ENCODE measurements at regions not wholly inside any gene's neighbourhood (a gene's known extent, or its start where the extent isn't known, plus 50 kb on each side); places are given as distances from the start of the nearest gene placed in this dataset.

- TF ChIP-seq MYC (IDR thresholded peaks at IDR 0.05; ENCODE audit: low read depth, low read length) (no peak), MAX (IDR thresholded peaks at IDR 0.05; ENCODE audit: low read depth, low read length) (no peak), CTCF (IDR thresholded peaks at IDR 0.05; ENCODE audit: low read depth, low read length) (no peak), POLR2A (IDR thresholded peaks at IDR 0.05; ENCODE audit: extremely low read depth, insufficient read length) (no peak)
- no peak for DNase-seq (ENCODE audit: low read depth)
- no peak overlapping the region for H3K4me3 ChIP-seq (ENCODE audit: low read depth, low read length)
Observed at GRCh38 chr12:94026596-94026995, 121.8 kb upstream of the PLXNC1 start.

GRCh38 chr12:94027561-94027960 is 120.8 kb upstream of the PLXNC1 start:
- DNase-seq (ENCODE audit: low read depth), result no peak
- H3K4me3 ChIP-seq (ENCODE audit: low read depth, low read length), result no peak overlapping the region
- TF ChIP-seq CTCF (IDR thresholded peaks at IDR 0.05; ENCODE audit: low read depth, low read length) (no peak), POLR2A (IDR thresholded peaks at IDR 0.05; ENCODE audit: extremely low read depth, insufficient read length) (no peak), MYC (IDR thresholded peaks at IDR 0.05; ENCODE audit: low read depth, low read length) (no peak), MAX (IDR thresholded peaks at IDR 0.05; ENCODE audit: low read depth, low read length) (no peak)

- no peak for DNase-seq (ENCODE audit: low read depth)
- no peak overlapping the region for H3K4me3 ChIP-seq (ENCODE audit: low read depth, low read length)
- no peak for TF ChIP-seq MYC (IDR thresholded peaks at IDR 0.05; ENCODE audit: low read depth, low read length)
- no peak for TF ChIP-seq CTCF (IDR thresholded peaks at IDR 0.05; ENCODE audit: low read depth, low read length)
- TF ChIP-seq POLR2A (IDR thresholded peaks at IDR 0.05; ENCODE audit: extremely low read depth, insufficient read length), result no peak
- TF ChIP-seq MAX (IDR thresholded peaks at IDR 0.05; ENCODE audit: low read depth, low read length), result no peak
Observed at GRCh38 chr12:94031763-94032162, 116.6 kb upstream of the PLXNC1 start.

GRCh38 chr12:94032368-94032767 is 116.0 kb upstream of the PLXNC1 start:
- TF ChIP-seq MYC (IDR thresholded peaks at IDR 0.05; ENCODE audit: low read depth, low read length), result no peak
- TF ChIP-seq MAX (IDR thresholded peaks at IDR 0.05; ENCODE audit: low read depth, low read length), result no peak
- no peak for TF ChIP-seq CTCF (IDR thresholded peaks at IDR 0.05; ENCODE audit: low read depth, low read length)
- TF ChIP-seq POLR2A (IDR thresholded peaks at IDR 0.05; ENCODE audit: extremely low read depth, insufficient read length), result no peak
- DNase-seq (ENCODE audit: low read depth), result no peak
- no peak overlapping the region for H3K4me3 ChIP-seq (ENCODE audit: low read depth, low read length)

- DNase-seq (ENCODE audit: low read depth), result no peak
- TF ChIP-seq POLR2A (IDR thresholded peaks at IDR 0.05; ENCODE audit: extremely low read depth, insufficient read length) (no peak), MAX (IDR thresholded peaks at IDR 0.05; ENCODE audit: low read depth, low read length) (no peak)
- no peak overlapping the region for H3K4me3 ChIP-seq (ENCODE audit: low read depth, low read length)
Observed at GRCh38 chr12:94033101-94033500, 115.3 kb upstream of the PLXNC1 start.

- TF ChIP-seq CTCF (IDR thresholded peaks at IDR 0.05; ENCODE audit: low read depth, low read length) (no peak), MAX (IDR thresholded peaks at IDR 0.05; ENCODE audit: low read depth, low read length) (no peak), POLR2A (IDR thresholded peaks at IDR 0.05; ENCODE audit: extremely low read depth, insufficient read length) (no peak), MYC (IDR thresholded peaks at IDR 0.05; ENCODE audit: low read depth, low read length) (no peak)
- H3K4me3 ChIP-seq (ENCODE audit: low read depth, low read length), result no peak overlapping the region
- DNase-seq (ENCODE audit: low read depth), result no peak
Observed at GRCh38 chr12:94033784-94034183, 114.6 kb upstream of the PLXNC1 start.

Data from NB4 (cell line).